GM18511 (cell line): ENCODE measurements at regions not wholly inside any gene's neighbourhood (a gene's known extent, or its start where the extent isn't known, plus 50 kb on each side); places are given as distances from the start of the nearest gene placed in this dataset.
"Not testable (repeated sequence)": the region's sequence is repeated elsewhere in the genome, so short reads cannot be mapped to it uniquely, and the experiment has no call there.

Source experiments
- ATAC-seq: cut with Tn5 transposase; IDR thresholded peaks from one replicate; pipeline ENCODE4 v1.9.1; 2021; ENCODE audit warnings: mild to moderate bottlenecking, moderate library complexity; ENCODE audit not compliant: unreplicated experiment

DNA sequence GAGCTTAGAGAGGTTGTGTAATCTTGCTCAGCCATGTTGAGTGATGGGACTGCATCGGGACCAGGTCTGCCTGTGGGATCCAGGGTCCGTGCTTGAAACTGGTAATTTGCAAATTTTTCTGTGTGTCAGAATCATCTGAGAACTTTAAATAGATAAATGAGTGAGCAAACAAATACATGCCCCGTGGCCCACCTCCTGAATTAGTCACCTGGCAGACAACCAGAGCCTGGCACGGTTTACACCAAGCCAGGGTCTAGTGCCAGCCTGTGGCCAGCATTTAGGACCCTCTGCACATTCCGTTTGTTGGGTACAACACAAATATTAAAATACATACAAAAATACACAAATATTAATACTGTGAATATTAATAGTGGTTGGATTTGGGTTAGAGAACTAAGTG is 90.6 kb upstream of the STOX2 start:
- no peak for ATAC-seq

DNA sequence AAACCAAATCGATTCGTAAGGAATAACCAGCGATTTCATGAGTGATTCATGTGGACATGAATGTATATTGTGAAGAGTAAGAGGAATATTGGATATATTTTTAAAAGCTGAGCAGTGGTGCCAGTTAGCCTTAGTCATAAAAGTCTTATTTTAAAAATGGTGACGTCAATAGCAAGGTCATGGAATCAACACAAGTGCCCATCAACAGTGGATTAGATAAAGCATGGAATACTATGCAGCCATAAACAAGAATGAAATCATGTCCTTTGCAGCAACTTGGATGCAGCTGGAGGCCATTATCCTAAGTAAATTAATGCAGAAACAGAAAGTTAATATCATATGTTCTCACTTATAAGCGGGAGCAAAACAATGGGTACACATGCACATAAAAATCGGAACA is 89.0 kb upstream of the STOX2 start:
- no peak for ATAC-seq

DNA sequence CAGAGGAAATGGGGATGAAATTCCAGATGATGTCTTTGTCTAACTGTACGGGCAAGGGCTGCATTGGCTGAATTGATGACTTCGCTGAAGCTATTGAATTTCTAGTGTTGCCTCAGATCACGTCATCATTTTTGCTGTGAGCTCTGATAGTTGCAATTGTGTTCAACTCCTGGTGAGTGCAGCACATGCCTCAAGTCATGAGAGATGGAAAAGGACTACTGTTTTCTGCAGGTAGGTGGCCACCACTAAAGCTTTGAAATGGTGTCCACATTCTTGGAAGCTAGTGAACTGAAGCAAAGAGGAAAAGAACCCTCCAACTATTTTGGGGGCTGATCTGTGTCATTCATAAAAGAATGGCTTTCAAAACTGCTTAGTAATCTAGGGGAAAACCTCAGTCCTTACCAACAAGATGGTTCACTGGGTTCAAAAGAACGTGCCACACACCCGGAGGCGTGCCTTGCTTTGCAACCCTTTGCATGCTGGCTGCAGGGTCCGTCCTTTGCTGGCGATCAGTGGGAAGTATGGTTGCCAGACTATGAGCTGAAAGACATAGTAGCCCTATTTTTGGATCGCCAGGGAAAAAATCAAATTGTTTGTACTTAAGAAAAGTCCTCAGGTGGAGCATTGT is 88.1 kb upstream of the STOX2 start:
- no peak for ATAC-seq

DNA sequence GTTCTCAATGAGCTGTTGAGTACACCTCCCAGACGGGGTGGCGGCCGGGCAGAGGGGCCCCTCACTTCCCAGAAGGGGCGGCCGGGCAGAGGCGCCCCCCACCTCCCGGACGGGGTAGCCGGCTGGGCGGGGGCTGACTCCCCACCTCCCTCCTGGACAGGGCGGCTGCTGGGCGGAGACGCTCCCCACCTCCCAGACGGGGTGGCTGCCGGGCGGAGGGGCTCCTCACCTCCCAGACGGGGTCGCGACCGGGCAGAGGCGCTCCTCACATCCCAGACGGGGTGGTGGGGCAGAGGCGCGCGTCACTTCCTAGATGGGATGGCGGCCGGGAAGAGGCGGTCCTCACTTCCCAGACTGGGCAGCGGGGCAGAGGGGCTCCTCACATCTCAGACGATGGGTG is 86.5 kb upstream of the STOX2 start:
- ATAC-seq, result not testable (repeated sequence)

DNA sequence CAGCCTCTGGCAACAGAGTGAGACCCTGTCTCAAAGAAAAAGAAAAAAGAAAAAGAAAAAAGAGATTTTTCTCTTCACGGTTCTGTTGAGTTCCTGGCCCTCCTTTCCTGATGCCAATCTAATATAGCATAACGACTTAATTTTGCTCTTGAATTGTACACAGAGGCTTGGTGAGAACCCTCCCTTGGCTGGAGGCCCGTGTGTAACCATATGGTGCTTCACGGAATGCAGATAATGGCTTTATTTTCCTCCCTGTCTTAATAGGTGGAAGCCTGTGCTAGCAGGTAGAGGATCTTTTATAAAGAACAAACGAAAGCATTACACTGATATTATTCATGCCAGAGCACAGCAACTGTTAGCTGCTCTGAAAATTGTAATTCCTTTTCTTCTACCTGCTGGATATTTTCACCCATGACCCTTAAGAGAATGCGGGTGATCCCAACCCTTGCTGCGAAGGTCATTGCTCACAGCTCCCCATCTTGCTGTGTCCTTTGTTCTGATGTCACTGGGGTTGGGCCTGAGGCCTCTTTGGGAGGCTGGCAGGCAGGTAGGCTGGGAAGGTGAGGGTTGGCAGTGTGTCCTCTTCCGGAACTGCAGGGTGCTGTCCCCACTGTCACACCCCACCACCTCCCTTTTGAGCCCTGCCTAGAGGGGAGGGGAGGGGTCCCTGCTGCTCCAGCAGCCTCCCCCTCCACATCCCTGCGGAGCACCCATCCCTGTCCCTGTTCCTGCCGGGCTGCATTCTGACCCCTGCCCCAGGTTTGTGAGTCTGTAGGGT is 83.8 kb upstream of the STOX2 start:
- no peak for ATAC-seq

DNA sequence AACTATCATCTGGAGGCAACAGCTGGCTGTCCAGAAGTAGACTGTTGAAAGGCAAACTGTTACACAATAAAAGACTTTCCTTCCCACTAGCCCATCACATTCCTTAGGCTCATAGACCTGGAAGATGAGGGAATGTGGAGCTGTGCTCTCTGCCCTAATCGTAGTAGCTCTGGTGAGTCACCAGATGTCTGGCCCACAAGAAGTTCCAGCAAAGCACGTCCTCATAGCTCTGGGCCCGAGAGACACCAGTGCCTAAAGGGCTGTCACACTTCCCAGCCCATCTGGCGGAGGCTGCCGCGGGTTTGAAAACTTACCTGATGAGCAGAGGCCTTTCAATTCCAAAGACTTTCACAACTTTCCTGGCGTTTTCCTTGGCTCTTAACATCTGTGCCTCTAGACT is 81.7 kb upstream of the STOX2 start:
- ATAC-seq, result no peak

DNA sequence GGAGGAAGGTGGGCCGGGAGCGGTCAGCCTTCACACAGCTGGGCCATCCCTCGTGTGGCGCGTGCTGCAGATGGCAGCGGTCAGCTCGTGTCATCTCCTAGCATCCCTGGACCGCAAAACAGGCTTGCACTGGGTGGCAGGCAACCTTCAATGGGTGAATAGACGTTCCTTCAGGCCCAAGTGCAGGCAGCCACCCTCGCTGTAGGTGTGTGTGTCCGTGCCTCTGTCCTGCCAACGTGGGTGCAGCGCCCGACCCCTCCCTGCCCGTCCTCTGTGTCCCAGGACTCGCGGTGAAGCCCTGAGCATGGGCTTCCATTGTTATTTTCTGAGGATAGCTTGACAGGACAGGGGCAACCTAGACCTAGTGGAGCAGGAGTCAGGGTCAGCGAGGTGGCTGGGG is 79.8 kb upstream of the STOX2 start:
- ATAC-seq, result no peak

DNA sequence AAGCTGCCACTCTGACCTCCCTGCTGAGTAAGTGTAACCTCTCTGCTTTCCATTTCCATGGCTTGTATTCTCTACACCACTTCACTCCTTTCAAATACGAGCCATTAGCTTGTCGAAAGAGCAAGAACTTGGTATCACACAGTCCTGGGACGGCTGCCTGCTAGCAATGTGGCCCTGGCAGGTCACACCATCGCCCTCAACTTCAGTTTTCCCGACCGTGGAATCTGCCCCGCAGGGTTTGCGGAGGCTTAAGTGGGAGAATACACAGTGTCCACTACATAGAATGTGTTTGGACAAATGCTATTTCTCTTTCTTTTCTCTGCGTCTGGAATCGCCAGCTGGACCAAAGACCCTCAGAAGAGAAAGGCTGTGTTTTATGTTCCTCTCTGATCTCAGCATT is 78.6 kb upstream of the STOX2 start:
- ATAC-seq, result no peak

DNA sequence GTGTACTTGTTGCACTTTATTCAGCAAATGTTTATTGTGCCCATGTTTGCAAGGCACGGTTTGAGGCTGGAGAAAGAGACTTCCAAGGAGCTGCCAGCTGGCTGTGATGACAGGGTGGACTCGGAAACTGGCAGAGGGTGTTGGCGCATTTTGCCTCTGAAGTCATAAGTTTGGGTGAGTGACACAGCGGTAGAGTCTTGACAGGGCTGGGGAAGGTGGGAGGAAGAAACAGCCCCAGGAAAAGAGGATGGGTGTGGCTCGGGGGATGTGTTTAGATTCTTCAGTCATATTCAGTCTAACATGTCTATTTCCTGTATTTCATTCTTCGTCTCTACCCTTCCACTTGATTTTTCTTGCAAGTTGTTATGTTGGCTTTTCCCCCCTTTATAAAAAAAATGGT is 77.0 kb upstream of the STOX2 start:
- no peak for ATAC-seq

DNA sequence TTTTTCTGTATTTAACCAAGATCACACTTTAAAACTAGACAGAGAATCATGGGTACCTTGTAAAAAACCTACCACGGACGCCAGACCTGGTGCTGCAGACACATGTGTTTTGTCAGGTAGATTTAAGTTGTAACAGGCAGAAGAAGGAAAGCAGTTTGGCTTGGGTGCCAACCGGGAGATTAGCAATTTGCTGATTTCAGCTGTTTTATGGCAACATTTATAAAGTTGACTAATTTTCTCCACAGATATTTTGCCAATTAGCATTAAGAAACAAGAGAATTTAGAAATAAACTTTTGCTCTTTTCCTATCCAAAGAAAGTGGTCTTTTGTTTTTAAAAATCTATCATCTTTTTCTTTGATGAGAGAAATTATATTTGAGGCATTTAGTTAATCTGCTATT is 76.3 kb upstream of the STOX2 start:
- no peak for ATAC-seq

DNA sequence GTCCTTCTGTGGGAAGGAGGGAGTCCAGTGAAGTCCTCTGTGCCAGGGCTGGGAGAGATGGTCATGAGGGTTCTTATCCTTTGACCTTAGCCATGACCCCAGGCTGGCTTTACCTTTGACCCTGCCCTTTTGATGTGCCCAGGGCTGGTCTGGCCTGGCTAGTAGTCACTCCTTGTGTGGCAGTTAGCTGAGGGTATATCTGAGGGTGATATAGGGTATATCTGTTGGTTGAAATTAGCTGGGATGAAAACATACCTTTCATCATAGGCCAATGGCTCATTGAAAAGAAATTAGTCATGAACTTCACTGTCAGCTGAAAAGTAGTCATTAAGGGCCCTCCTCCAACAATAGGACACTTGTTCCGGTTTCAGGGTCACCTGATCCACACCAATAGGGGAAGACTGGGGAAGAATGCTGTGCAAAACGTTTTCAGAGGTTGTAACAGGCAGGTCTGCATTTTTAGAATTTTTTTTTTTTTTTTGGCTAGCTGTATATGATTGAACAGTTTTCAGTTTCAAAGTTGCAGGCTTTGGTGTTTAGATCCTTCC is 74.6 kb upstream of the STOX2 start:
- ATAC-seq, result no peak

DNA sequence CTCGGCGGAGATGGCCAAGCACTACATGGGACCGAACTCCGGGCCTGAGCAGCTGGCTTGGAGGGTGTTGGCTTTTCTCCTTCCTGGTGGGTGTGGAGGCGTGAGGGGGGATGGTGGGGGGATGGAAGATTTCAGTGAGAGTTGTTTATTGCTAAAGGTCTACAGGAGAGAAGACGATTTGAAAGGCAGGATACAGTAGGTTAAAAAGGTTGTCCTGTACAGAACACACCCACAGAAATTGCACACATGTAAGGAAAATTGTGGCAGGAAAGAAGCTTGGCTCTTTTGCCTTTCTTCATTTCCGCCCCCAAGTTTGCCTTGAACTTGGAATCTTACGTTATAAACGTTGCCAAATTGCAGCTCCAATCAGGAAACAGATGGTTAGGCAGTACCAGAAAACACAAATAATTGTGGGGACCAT is 74.1 kb upstream of the STOX2 start:
- ATAC-seq, result no peak

DNA sequence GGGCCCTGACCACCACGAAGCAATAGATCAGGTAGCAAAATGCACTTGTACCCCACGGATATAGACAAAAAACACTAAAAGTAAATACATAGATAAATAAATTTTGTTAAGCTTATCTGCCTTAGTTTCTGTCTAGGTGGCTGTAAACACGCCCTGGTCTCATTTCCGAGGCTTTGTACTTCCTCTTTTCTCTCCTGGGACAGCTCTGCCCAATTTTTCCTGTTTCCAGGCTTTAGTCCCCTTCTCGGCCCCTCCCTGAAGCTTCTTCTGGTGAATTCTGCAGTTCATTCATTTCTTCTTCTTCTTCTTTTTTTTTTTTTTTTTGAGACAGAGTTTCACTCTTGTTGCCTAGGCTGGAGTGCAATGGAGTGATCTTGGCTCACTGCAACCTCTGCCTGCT is 73.4 kb upstream of the STOX2 start:
- no peak for ATAC-seq

DNA sequence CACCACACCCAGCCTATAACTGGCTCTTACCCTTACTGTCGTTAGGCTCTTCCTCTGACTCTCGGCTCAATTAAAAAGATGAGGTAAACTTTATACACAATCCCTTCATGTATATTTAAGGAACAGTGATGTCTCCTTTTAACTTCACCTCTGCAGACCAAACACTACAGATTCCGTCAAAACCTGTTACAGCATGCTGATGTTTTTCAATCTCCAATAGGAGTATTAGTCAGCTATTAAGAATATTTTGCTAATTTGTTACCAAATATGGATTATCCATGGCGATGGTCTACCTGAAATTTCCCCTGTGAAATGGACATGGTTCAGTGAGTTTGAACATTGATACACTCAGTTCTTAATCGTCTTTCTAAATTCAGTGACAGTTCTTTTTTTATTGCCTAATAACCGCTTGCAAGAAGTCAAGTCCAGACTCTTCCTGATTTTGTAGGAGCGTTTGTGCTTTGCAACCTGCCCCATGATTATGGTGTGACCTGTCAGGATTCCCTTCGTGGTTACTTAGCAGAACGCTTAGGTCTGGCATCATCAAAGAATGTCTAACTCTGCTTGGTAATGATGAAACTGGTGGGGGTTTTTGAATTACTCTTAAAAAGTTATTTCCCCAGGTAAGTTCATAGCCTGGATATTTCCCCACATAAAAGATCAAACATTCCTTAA is 72.2 kb upstream of the STOX2 start:
- ATAC-seq, result no peak

DNA sequence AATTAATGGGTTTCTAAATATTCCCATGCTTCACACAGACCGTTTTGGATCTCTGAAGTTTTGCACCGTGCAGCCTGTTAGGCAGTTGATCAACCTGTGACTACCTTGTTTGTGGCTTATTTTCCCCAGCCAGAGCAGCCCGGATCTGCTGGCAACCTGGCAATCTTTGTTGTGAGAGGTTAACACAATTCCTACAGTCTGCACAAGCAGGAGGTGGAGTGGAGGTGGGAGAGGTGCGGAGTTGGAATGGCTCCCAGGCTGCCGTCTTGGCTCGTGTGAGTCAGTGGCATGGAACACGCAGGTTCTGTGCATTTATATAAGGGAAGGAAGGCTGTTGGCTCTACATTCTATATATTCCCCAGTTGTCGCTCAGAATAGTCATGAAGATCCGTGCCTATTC is 70.9 kb upstream of the STOX2 start:
- no peak for ATAC-seq

DNA sequence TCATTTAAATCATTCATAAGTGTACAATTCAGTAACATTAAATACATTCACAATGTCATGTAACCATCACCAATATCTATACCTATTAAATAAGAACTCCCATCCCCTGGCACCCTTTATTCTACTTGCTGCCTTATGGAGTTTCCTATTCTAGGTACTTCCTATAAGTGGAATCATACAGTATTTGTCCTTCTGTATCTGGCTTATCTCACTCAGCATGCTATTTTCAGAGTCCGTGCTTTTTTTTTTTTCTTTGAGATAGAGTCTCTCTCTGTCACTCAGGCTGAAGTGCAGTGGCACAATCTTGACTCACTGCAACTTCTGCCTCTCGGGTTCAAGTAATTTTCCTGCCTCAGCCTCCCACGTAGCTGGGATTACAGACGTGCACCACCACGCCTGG is 67.9 kb upstream of the STOX2 start:
- no peak for ATAC-seq

DNA sequence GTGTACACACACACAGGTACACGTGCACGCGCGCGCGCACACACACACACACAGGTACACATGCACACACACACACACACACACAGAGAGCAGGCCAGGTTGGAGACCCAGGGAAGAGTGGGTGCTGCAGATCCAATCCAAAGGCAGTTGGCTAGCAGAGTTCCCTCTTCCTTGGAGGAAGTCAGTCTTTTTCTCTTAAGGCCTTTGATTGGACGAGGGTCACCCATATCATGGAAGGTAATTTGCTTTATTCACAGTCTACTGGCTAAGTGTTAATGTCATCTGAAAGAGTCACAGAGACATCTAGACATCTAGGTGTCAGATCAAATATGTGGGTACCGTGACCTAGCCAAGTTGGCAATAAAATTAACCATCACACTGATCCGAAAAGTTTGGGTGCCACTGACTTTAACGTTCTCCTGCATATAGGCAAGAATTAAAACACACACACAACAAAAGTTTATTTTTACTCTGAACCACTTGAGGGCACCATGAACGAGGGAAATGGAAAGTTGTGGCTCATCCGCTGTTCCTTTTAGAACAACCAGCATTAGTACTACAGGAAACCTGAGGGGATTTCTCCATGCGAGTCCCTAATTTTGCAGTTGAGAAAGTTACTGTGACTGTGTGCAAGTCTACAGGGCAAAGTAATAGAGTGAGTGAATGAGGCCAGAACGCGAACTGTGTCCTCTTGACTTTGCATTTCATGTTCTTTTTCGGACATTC is 66.0 kb upstream of the STOX2 start:
- ATAC-seq, result no peak

DNA sequence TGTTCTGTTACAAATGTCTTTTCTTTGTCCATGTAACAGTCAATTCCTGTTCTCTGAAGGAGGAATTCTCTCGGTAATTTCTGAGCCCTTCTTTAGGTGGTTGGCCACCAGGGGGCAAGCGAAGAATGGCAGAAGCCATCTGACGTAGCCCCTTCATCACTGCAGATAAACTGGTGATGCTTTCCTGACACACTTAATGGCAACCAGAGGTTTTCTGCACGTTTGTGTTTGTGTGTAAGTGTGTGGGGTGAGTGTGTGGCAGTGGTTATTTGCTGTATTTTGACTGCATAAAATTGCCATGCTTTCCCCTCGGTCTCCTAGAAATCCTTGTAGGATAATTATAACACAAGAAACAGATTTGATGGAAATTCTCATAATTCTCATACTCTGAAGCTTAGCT is 64.8 kb upstream of the STOX2 start:
- peak; percentile 77 for ATAC-seq

DNA sequence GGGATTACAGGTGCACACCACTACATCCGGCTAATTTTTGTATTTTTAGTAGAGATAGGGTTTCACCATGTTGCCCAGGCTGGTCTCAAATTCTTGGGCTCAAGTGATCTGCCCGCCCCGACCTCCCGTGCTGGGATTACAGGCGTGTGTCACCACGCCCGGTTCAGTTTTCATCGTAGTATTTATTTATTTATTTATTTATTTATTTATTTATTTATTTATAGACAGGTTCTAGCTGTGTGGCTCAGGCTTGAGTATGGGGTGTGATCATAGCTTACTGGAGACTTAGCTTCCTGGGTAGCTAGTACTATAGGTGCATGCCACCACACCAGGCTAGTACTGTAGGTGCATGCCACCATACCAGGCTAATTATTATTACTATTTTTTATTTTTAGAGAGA is 64.1 kb upstream of the STOX2 start:
- no peak for ATAC-seq

DNA sequence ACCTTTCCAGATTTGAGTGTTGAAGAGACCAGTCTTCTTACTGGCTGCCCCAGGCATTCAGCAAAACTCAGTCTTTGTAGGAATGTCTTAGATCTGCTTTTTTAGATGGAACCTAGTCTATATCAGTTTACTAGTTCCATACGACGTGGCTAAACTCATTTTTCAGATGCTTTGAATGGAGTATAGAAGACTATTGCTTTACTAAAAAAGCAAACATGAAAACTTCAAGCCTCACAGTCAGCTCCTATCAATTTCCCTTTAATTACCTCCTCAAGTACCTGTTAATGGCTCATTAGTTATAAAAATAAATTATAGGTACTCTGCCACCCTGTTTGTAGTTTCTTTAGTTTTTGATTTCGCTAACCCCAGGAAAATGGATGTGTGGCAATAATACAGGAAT is 63.0 kb upstream of the STOX2 start:
- ATAC-seq, result no peak

DNA sequence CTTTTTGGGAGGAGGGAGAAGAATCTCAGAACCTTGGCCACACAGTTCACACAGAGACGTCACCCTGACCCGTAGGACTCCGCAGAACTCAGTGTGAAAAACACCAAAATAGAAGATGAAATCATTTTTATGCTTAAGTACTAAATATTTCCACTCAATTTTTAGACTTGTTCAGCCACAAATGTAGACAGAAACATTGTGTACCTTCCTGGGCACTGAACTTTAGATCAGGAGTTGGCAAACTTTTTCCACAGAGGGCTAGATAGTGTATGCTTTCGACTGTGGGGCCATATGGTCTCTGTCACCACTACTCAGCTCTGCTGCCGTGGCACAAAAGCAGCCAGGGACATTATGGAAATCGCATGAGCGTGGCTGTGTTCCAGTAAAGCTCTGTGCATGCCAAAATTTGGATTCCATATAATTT is 61.8 kb upstream of the STOX2 start:
- ATAC-seq, result no peak
